PC-3 (cell line): ENCODE measurements at regions not wholly inside any gene's neighbourhood (a gene's known extent, or its start where the extent isn't known, plus 50 kb on each side); places are given as distances from the start of the nearest gene placed in this dataset.
"Not testable (repeated sequence)": the region's sequence is repeated elsewhere in the genome, so short reads cannot be mapped to it uniquely, and the experiment has no call there.

Experiments
- ATAC-seq: fragments of 200-7000 bp; cut with Tn5 transposase; 2 replicates; pipeline ENCODE4 v1.9.1; 2020; ENCODE audit warnings: mild to moderate bottlenecking, moderate library complexity
- BruUV-seq: library from RNA; stranded (reverse); fragments of 400-500 nt; replicated peaks from 2 replicates; lab custom pipeline; 2021; lab: Mats Ljungman, UMichigan
- CTCF ChIA-PET: fragments of 300-600 bp; sonication (Branson Sonifier 250); formaldehyde crosslinking; loops from one replicate; lab custom pipeline; 2022; ENCODE audit warnings: antibody characterized with exemption; lab: Charles Lee
- POLR2A ChIA-PET: fragments of 300-600 bp; sonication (Branson Sonifier 250); formaldehyde crosslinking; loops from one replicate; lab custom pipeline; 2022; ENCODE audit warnings: antibody characterized with exemption; ENCODE audit not compliant: unreplicated experiment; lab: Charles Lee
- DNase-seq: peaks from one replicate; pipeline ENCODE4 v3.0.0-alpha.2; 2015
- H2AFZ ChIP-seq: fragments of 300-600 bp; sonication (generic); 2 replicates; pipeline ENCODE4 v1.6.0; 2016; ENCODE audit warnings: antibody characterized with exemption, low read length
- H3F3A ChIP-seq: fragments of 300-600 bp; sonication (generic); one replicate; pipeline ENCODE4 v1.6.0; 2017; ENCODE audit warnings: antibody characterized with exemption, low read length, control low read depth, mild to moderate bottlenecking; ENCODE audit not compliant: unreplicated experiment
- H3K27ac ChIP-seq: fragments of 300-600 bp; sonication (generic); 2 replicates; pipeline ENCODE4 v1.5.1; 2016; ENCODE audit warnings: mild to moderate bottlenecking, low read length
- H3K27me3 ChIP-seq: fragments of 300-600 bp; sonication (generic); 2 replicates; pipeline ENCODE4 v1.6.1; 2016; ENCODE audit warnings: low read length, mixed read lengths
- H3K36me3 ChIP-seq: fragments of 300-600 bp; sonication (generic); 2 replicates; pipeline ENCODE4 v1.6.1; 2016; ENCODE audit warnings: low read depth, mixed run types, low read length, mixed read lengths
- H3K4me1 ChIP-seq: fragments of 300-600 bp; sonication (generic); 2 replicates; pipeline ENCODE4 v1.5.1; 2016; ENCODE audit warnings: low read length; ENCODE audit not compliant: insufficient read depth
- H3K4me2 ChIP-seq: fragments of 300-600 bp; sonication (generic); 2 replicates; pipeline ENCODE4 v1.6.0; 2016; ENCODE audit warnings: low read length
- H3K4me3 ChIP-seq: fragments of 300-600 bp; sonication (generic); 2 replicates; pipeline ENCODE4 v1.5.1; 2016; ENCODE audit warnings: mild to moderate bottlenecking, low read length, mixed read lengths
- H3K79me2 ChIP-seq: fragments of 300-600 bp; sonication (generic); 2 replicates; pipeline ENCODE4 v1.6.1; 2017; ENCODE audit warnings: low read length, mixed read lengths
- H3K9ac ChIP-seq: fragments of 300-600 bp; sonication (generic); 2 replicates; pipeline ENCODE4 v1.6.0; 2016; ENCODE audit warnings: mild to moderate bottlenecking, low read length
- H3K9me2 ChIP-seq: fragments of 300-600 bp; sonication (generic); replicated peaks from 2 replicates; pipeline ENCODE4 v1.6.1; 2016; ENCODE audit warnings: mixed run types, low read length, mixed read lengths
- H3K9me3 ChIP-seq: fragments of 300-600 bp; sonication (generic); 2 replicates; pipeline ENCODE4 v1.6.1; 2016; ENCODE audit warnings: low read length, mixed read lengths
- H4K20me1 ChIP-seq: fragments of 300-600 bp; sonication (generic); 2 replicates; pipeline ENCODE4 v1.6.1; 2016; ENCODE audit warnings: low read length, mixed read lengths
- EZH2 ChIP-seq: fragments of 300-600 bp; sonication (generic); IDR thresholded peaks from one replicate; pipeline ENCODE4 v1.6.1; 2017; ENCODE audit warnings: antibody characterized with exemption, mild to moderate bottlenecking, low read length; ENCODE audit not compliant: unreplicated experiment
- EZH2phosphoT487 ChIP-seq: fragments of 300-600 bp; sonication (generic); IDR thresholded peaks from 2 replicates; pipeline ENCODE4 v1.6.1; 2018; ENCODE audit warnings: mild to moderate bottlenecking, antibody characterized with exemption, low read length, borderline replicate concordance
- intact Hi-C: fragments of 100-400 bp; cut with micrococcal nuclease; formaldehyde crosslinking; loops from 2 replicates; pipeline ENCODE4 v1.9.0; 2023
- TF ChIP-seq, protein P1 (sequence below): fragments of 300-600 bp; sonication (generic); conservative IDR thresholded peaks from 2 replicates; pipeline ENCODE4 v1.5.1; 2017; ENCODE audit warnings: antibody characterized with exemption, low read depth, mild to moderate bottlenecking, low read length

DNA sequence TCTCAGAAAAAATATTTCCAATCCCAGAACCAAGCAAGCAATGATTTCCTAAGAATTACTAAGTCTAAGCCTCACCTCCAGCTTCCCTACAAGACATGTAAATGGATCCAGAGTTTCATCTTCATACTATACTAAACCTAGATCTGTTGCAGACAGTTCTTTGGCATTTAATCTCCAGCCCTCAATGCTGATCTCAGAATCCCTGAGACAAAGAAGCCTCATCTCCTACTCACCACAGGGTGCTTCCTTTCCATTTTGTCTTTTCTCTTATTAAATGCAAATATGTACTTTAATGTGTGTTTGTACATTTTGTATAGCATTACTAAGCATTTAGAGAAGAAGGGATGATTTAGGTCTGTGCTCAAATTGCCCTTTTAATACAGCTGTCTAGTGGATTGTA is 954.9 kb downstream of the TDRD15 start:
- CTCF ChIA-PET, result no interaction called here
- TF ChIP-seq EZH2, result no peak
- TF ChIP-seq EZH2phosphoT487, result no peak
- TF ChIP-seq, protein P1, sequence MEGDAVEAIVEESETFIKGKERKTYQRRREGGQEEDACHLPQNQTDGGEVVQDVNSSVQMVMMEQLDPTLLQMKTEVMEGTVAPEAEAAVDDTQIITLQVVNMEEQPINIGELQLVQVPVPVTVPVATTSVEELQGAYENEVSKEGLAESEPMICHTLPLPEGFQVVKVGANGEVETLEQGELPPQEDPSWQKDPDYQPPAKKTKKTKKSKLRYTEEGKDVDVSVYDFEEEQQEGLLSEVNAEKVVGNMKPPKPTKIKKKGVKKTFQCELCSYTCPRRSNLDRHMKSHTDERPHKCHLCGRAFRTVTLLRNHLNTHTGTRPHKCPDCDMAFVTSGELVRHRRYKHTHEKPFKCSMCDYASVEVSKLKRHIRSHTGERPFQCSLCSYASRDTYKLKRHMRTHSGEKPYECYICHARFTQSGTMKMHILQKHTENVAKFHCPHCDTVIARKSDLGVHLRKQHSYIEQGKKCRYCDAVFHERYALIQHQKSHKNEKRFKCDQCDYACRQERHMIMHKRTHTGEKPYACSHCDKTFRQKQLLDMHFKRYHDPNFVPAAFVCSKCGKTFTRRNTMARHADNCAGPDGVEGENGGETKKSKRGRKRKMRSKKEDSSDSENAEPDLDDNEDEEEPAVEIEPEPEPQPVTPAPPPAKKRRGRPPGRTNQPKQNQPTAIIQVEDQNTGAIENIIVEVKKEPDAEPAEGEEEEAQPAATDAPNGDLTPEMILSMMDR, result no peak
- Histone ChIP-seq H3K4me1 (no peaks in the 10 kb centered on the region), H3K9me2 (no peaks in the 10 kb centered on the region), H3K9ac (no peak overlapping the region), H3K4me3 (no peak overlapping the region), H3K36me3 (no peaks in the 10 kb centered on the region), H4K20me1 (no peaks in the 10 kb centered on the region), H3F3A (no peaks in the 10 kb centered on the region), H3K27ac (no peak overlapping the region), H3K27me3 (no peaks in the 10 kb centered on the region), H3K9me3 (0 out of 2 replicates have a peak, but pooled peaks cover 6% of the 10 kb centered on the region), H2AFZ (no peak overlapping the region), H3K79me2 (no peaks in the 10 kb centered on the region), H3K4me2 (no peak overlapping the region)
- ATAC-seq (no peak), DNase-seq (no peak)
- POLR2A ChIA-PET, result no interaction called here
- intact Hi-C loops, result no loop called here
- BruUV-seq, result no TSS peak

GRCh38 chr2:22079583-22079982 is 955.8 kb downstream of the TDRD15 start:
- Histone ChIP-seq H3K9me3 (0 out of 2 replicates have a peak, but pooled peaks cover 6% of the 10 kb centered on the region), H4K20me1 (no peaks in the 10 kb centered on the region), H3K27me3 (no peaks in the 10 kb centered on the region), H3K9me2 (no peaks in the 10 kb centered on the region), H3K36me3 (no peaks in the 10 kb centered on the region), H2AFZ (no peak overlapping the region), H3K27ac (no peak overlapping the region), H3F3A (no peaks in the 10 kb centered on the region), H3K9ac (no peak overlapping the region), H3K4me2 (no peak overlapping the region), H3K4me3 (no peak overlapping the region), H3K4me1 (no peaks in the 10 kb centered on the region), H3K79me2 (no peaks in the 10 kb centered on the region)
- ChIA-PET POLR2A (no interaction called here), CTCF (no interaction called here)
- BruUV-seq, result no TSS peak
- intact Hi-C loops, result no loop called here
- TF ChIP-seq EZH2phosphoT487, result no peak
- TF ChIP-seq, protein P1, result no peak
- TF ChIP-seq EZH2, result no peak
- no peak for DNase-seq
- no peak for ATAC-seq

- H3F3A ChIP-seq, result no peaks in the 10 kb centered on the region
- TF ChIP-seq EZH2phosphoT487 (no peak), EZH2 (no peak)
- TF ChIP-seq, protein P1, result no peak
- H3K9me3 ChIP-seq, result no peaks in the 10 kb centered on the region
- no peaks in the 10 kb centered on the region for H3K36me3 ChIP-seq
- no peak overlapping the region for H3K27ac ChIP-seq
- no peaks in the 10 kb centered on the region for H3K4me1 ChIP-seq
- H3K9ac ChIP-seq, result no peak overlapping the region
- no peaks in the 10 kb centered on the region for H3K9me2 ChIP-seq
- intact Hi-C loops, result no loop called here
- DNase-seq, result no peak
- no peaks in the 10 kb centered on the region for H3K79me2 ChIP-seq
- ATAC-seq, result no peak
- no TSS peak for BruUV-seq
- H2AFZ ChIP-seq, result no peak overlapping the region
- H3K4me2 ChIP-seq, result no peak overlapping the region
- H4K20me1 ChIP-seq, result no peaks in the 10 kb centered on the region
- no peak overlapping the region for H3K4me3 ChIP-seq
- ChIA-PET CTCF (no interaction called here), POLR2A (no interaction called here)
- no peaks in the 10 kb centered on the region for H3K27me3 ChIP-seq
These were observed 963.0 kb downstream of the TDRD15 start for GRCh38 chr2:22086726-22087125.

DNA sequence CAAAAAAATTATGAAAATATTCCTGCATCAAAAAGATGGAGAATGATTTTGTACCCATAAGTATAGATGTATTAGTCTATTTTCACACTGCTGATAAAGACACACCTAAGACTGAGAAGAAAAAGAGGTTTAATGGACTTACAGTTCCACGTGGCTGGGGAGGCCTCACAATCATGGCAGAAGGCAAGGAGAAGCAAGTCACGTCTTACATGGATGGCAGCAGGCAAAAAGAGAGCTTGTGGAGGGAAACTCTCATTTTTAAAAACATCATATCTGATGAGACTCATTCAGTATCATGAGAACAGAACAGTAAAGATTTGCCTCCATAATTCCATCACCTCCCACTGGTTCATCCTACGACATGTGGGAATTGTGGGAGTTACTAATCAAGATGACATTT is 979.8 kb downstream of the TDRD15 start:
- CTCF ChIA-PET, H3K4me2 ChIP-seq, POLR2A ChIA-PET, H3K79me2 ChIP-seq, H3K4me1 ChIP-seq, H3K9me3 ChIP-seq, H2AFZ ChIP-seq, H3K36me3 ChIP-seq, H3K9me2 ChIP-seq, H3K9ac ChIP-seq, ATAC-seq, intact Hi-C loops, H3K27ac ChIP-seq, H4K20me1 ChIP-seq, H3K4me3 ChIP-seq, DNase-seq, H3F3A ChIP-seq, BruUV-seq, H3K27me3 ChIP-seq: not testable (repeated sequence)
